ENCODE measurements at regions not wholly inside any gene's neighbourhood (a gene's known extent, or its start where the extent isn't known, plus 50 kb on each side); places are given as distances from the start of the nearest gene placed in this dataset.

- no peaks in the 10 kb centered on the region for H3K9me3 ChIP-seq
- WGBS, 5 donors = 58 to 75% (median 66%) methylated on average over 3 of the region's 3 CpGs
- no peaks in the 10 kb centered on the region for H3K36me3 ChIP-seq
- TF ChIP-seq CTCF (IDR thresholded peaks at IDR 0.05 in 8 of 11, conservative IDR thresholded peaks at IDR 0.05 in 3 of 11) (peak in 1 of 11 experiments; percentile 8), POLR2A (IDR thresholded peaks at IDR 0.05) (no peak), POLR2AphosphoS5 (IDR thresholded peaks at IDR 0.05) (no peak)
- H3K27ac ChIP-seq = no peak overlapping the region
- no peaks in the 10 kb centered on the region for H3K27me3 ChIP-seq (replicated peaks in 1 of 7)
- H3K4me1 ChIP-seq = peaks cover 4 to 11% (median 6%) of the 10 kb centered on the region in 6 donors
- no peak overlapping the region for H3K4me3 ChIP-seq
- intact Hi-C loops (cut with DNase I; ENCODE audit: low total_unique reads) = no loop called here
- DNase-seq = no peak
These were observed 353.2 kb downstream of the BCAT1 start for GRCh38 chr12:24595652-24596235.

- Histone ChIP-seq H3K4me3 (no peak overlapping the region), H3K4me1 (no peaks in the 10 kb centered on the region), H3K9me3 (no peaks in the 10 kb centered on the region), H3K36me3 (no peaks in the 10 kb centered on the region), H3K27me3 (replicated peaks in 1 of 7) (no peaks in the 10 kb centered on the region), H3K27ac (no peak overlapping the region)
- DNase-seq = no peak
- WGBS, 5 donors = 67 to 86% (median 76%) methylated on average over 1 of the region's 1 CpG
- TF ChIP-seq POLR2A (IDR thresholded peaks at IDR 0.05) = no peak
- no peak for TF ChIP-seq CTCF (IDR thresholded peaks at IDR 0.05 in 8 of 11, conservative IDR thresholded peaks at IDR 0.05 in 3 of 11)
- TF ChIP-seq POLR2AphosphoS5 (IDR thresholded peaks at IDR 0.05) = no peak
- intact Hi-C loops (cut with DNase I; ENCODE audit: low total_unique reads) = no loop called here
These were observed 357.0 kb downstream of the BCAT1 start for GRCh38 chr12:24591715-24592440.

- H3K36me3 ChIP-seq = no peaks in the 10 kb centered on the region
- intact Hi-C loops (cut with DNase I; ENCODE audit: low total_unique reads) = no loop called here
- no peaks in the 10 kb centered on the region for H3K27me3 ChIP-seq (replicated peaks in 1 of 7)
- H3K4me1 ChIP-seq = no peaks in the 10 kb centered on the region
- no peak overlapping the region for H3K27ac ChIP-seq
- WGBS, 5 donors = 78 to 92% (median 83%) methylated on average over 4 of the region's 4 CpGs
- TF ChIP-seq POLR2A (IDR thresholded peaks at IDR 0.05) = no peak
- no peak for TF ChIP-seq CTCF (IDR thresholded peaks at IDR 0.05 in 8 of 11, conservative IDR thresholded peaks at IDR 0.05 in 3 of 11)
- TF ChIP-seq POLR2AphosphoS5 (IDR thresholded peaks at IDR 0.05) = no peak
- DNase-seq = no peak
- H3K4me3 ChIP-seq = no peak overlapping the region
- no peaks in the 10 kb centered on the region for H3K9me3 ChIP-seq
These were observed 357.7 kb downstream of the BCAT1 start for GRCh38 chr12:24591079-24591626.

- no peak overlapping the region for H3K27ac ChIP-seq
- 90 to 100% (median 97%) methylated on average over 2 of the region's 2 CpGs for WGBS, 5 donors
- no peak overlapping the region for H3K4me3 ChIP-seq
- no peaks in the 10 kb centered on the region for H3K4me1 ChIP-seq
- H3K27me3 ChIP-seq (replicated peaks in 1 of 7) = no peaks in the 10 kb centered on the region
- H3K36me3 ChIP-seq = no peaks in the 10 kb centered on the region
- TF ChIP-seq POLR2AphosphoS5 (IDR thresholded peaks at IDR 0.05) = no peak
- no peak for TF ChIP-seq CTCF (IDR thresholded peaks at IDR 0.05 in 8 of 11, conservative IDR thresholded peaks at IDR 0.05 in 3 of 11)
- TF ChIP-seq POLR2A (IDR thresholded peaks at IDR 0.05) = no peak
- no peaks in the 10 kb centered on the region for H3K9me3 ChIP-seq
- DNase-seq = no peak
- intact Hi-C loops (cut with DNase I; ENCODE audit: low total_unique reads) = no loop called here
These were observed 362.6 kb downstream of the BCAT1 start for GRCh38 chr12:24586293-24586692.

Measured in spleen (tissue), 11 donors.